Endothelial cell of umbilical vein (primary cell): ENCODE measurements at regions not wholly inside any gene's neighbourhood (a gene's known extent, or its start where the extent isn't known, plus 50 kb on each side); places are given as distances from the start of the nearest gene placed in this dataset.

Source experiments
- BruUV-seq: library from RNA; stranded (reverse); fragments of 400-500 nt; replicated peaks from 2 replicates; lab custom pipeline; 2021; lab: Mats Ljungman, UMichigan
- CTCF ChIA-PET: fragments of 300-600, 350-600 bp; sonication (Branson Sonifier 250); formaldehyde crosslinking; loops from one replicate; lab custom pipeline; 2021; ENCODE audit warnings: antibody characterized with exemption, inconsistent platforms; lab: Charles Lee
- POLR2A ChIA-PET: fragments of 300-600, 350-600 bp; sonication (Branson Sonifier 250); formaldehyde crosslinking; loops from one replicate; lab custom pipeline; 2021; ENCODE audit warnings: antibody characterized with exemption, inconsistent platforms; lab: Charles Lee
- DNase-seq: peaks from one replicate; pipeline ENCODE4 v3.0.0-alpha.2; 2011; ENCODE audit warnings: low read depth, low spot score
- FAIRE-seq: peaks from 2 replicates; lab custom pipeline; 2011; peaks lifted over from hg19 to GRCh38; lab: Jason Lieb, UNC
- H2AFZ ChIP-seq: 2 replicates; pipeline ENCODE4 v1.6.0; 2012; ENCODE audit warnings: low read depth, low read length, control low read depth, inconsistent platforms
- H3K27ac ChIP-seq: 2 replicates; pipeline ENCODE4 v1.5.1; 2011; ENCODE audit warnings: low read depth, mild to moderate bottlenecking, control low read depth, low read length, moderate library complexity; ENCODE audit not compliant: insufficient read depth
- H3K27me3 ChIP-seq, 2 experiments: 2 replicates each; pipeline versions ENCODE4 v1.6.0 to v1.6.1; 2011; ENCODE audit warnings: low read length in 2 of 2, mixed read lengths in 1 of 2; ENCODE audit not compliant: control insufficient read depth in 2 of 2, insufficient read depth in 2 of 2
- H3K36me3 ChIP-seq, 2 experiments: 2 replicates in 1 of 2; 3 replicates in 1 of 2; pipeline ENCODE4 v1.5.1; 2011; ENCODE audit warnings: low read length in 2 of 2, mild to moderate bottlenecking in 1 of 2, moderate library complexity in 1 of 2; ENCODE audit not compliant: control insufficient read depth in 2 of 2, insufficient read depth in 2 of 2; ENCODE audit errors: extremely low read depth in 1 of 2
- H3K4me1 ChIP-seq: 3 replicates; pipeline ENCODE4 v1.5.1; 2011; ENCODE audit warnings: mild to moderate bottlenecking, low read length; ENCODE audit not compliant: control insufficient read depth, insufficient read depth; ENCODE audit errors: extremely low read depth
- H3K4me2 ChIP-seq: 2 replicates; pipeline ENCODE4 v1.6.1; 2011; ENCODE audit warnings: low read length, control low read depth, mixed read lengths; ENCODE audit not compliant: insufficient read depth
- H3K4me3 ChIP-seq, 3 experiments: fragments of 200-600 bp in 1 of 3; sonication (generic), shearing (Covaris generic) in 1 of 3; replicated peaks in 1 of 3; 2 replicates each; pipeline ENCODE4 v1.5.1; 2011 to 2016; ENCODE audit warnings: control low read depth in 3 of 3, low read length in 3 of 3, mild to moderate bottlenecking in 2 of 3, inconsistent platforms in 1 of 3, low read depth in 1 of 3, moderate library complexity in 1 of 3; ENCODE audit not compliant: insufficient read depth in 1 of 3
- H3K79me2 ChIP-seq: 2 replicates; pipeline ENCODE4 v1.6.0; 2012; ENCODE audit warnings: low read length, inconsistent platforms; ENCODE audit not compliant: control insufficient read depth, insufficient read depth
- H3K9ac ChIP-seq: replicated peaks from 2 replicates; pipeline ENCODE3; 2011; ENCODE audit warnings: low read length, control low read depth; ENCODE audit not compliant: insufficient read depth; ENCODE audit errors: extremely low read depth
- H3K9me1 ChIP-seq: replicated peaks from 3 replicates; pipeline ENCODE4 v1.6.0; 2011; ENCODE audit warnings: mild to moderate bottlenecking, low read length; ENCODE audit not compliant: control insufficient read depth, insufficient read depth; ENCODE audit errors: extremely low read depth
- H3K9me3 ChIP-seq: replicated peaks from 2 replicates; pipeline ENCODE4 v1.5.1; 2012; ENCODE audit warnings: low read length, inconsistent platforms; ENCODE audit not compliant: control insufficient read depth, insufficient read depth
- H4K20me1 ChIP-seq: replicated peaks from 2 replicates; pipeline ENCODE3; 2011; ENCODE audit warnings: mild to moderate bottlenecking, low read length; ENCODE audit not compliant: control insufficient read depth, insufficient read depth; ENCODE audit errors: extremely low read depth
- CTCF ChIP-seq, 2 donors: IDR thresholded peaks; 1 replicate in 1 of 2; 2 replicates in 1 of 2; pipeline ENCODE4 v1.5.1; 2011; ENCODE audit warnings: low read length in 2 of 2, mild to moderate bottlenecking in 2 of 2, moderate library complexity in 2 of 2, control low read depth in 1 of 2, inconsistent platforms in 1 of 2, low read depth in 1 of 2; ENCODE audit not compliant: insufficient read depth in 1 of 2; ENCODE audit errors: extremely low read depth in 1 of 2
- EZH2 ChIP-seq: IDR thresholded peaks from 2 replicates; pipeline ENCODE4 v1.6.1; 2012; ENCODE audit warnings: borderline replicate concordance, low read depth, mild to moderate bottlenecking, moderate library complexity, low read length, inconsistent platforms; ENCODE audit not compliant: severe bottlenecking
- FOS ChIP-seq: IDR thresholded peaks from 2 replicates; pipeline ENCODE4 v1.6.1; 2011; ENCODE audit warnings: mild to moderate bottlenecking, low read length, moderate library complexity, borderline replicate concordance; ENCODE audit not compliant: insufficient read depth
- GATA2 ChIP-seq: IDR thresholded peaks from 2 replicates; pipeline ENCODE4 v1.7.0; 2011; ENCODE audit warnings: low read depth, mild to moderate bottlenecking, moderate library complexity, mixed read lengths, low read length; ENCODE audit not compliant: insufficient read length, insufficient read depth
- MYC ChIP-seq: IDR thresholded peaks from one replicate; pipeline ENCODE4 v1.6.1; 2011; ENCODE audit warnings: mild to moderate bottlenecking, low read depth, low read length
- POLR2AphosphoS5 ChIP-seq: IDR thresholded peaks from 2 replicates; pipeline ENCODE4 v1.6.1; 2012; ENCODE audit warnings: low read depth, mild to moderate bottlenecking, control low read depth, low read length, moderate library complexity; ENCODE audit not compliant: insufficient read depth
- dilution Hi-C: fragments of 300-500 bp; cut with MboI; formaldehyde crosslinking; loops from one replicate; pipeline ENCODE4 v1.15.0; 2019; ENCODE audit warnings: low sequenced_read_pairs; ENCODE audit not compliant: extremely low pct_ligation_motif_present
- intact Hi-C: fragments of 100-400 bp; cut with micrococcal nuclease; formaldehyde crosslinking; loops from one replicate; pipeline ENCODE4 v1.10.0; 2022
- TF ChIP-seq, protein P1 (sequence below): IDR thresholded peaks from 2 replicates; pipeline ENCODE4 v1.6.1; 2011; ENCODE audit not compliant: insufficient read depth, insufficient read length

- CTCF ChIA-PET: no interaction called here
- no TSS peak for BruUV-seq
- intact Hi-C loops: no loop called here
- DNase-seq: no peak
- dilution Hi-C loops: no loop called here
- Histone ChIP-seq H3K9me3 (no peaks in the 10 kb centered on the region), H2AFZ (no peak overlapping the region), H3K27me3 (no peaks in the 10 kb centered on the region), H3K27ac (no peak overlapping the region), H3K4me1 (no peaks in the 10 kb centered on the region), H3K4me3 (no peak overlapping the region), H4K20me1 (no peaks in the 10 kb centered on the region), H3K9me1 (no peaks in the 10 kb centered on the region), H3K9ac (no peak overlapping the region), H3K4me2 (no peak overlapping the region), H3K36me3 (no peaks in the 10 kb centered on the region), H3K79me2 (no peaks in the 10 kb centered on the region)
- POLR2A ChIA-PET: no interaction called here
- TF ChIP-seq GATA2 (no peak), EZH2 (no peak), FOS (no peak), CTCF (IDR thresholded peaks at IDR 0.05; ENCODE audit: extremely low read depth in 1 of 2, insufficient read depth in 1 of 2, low read depth in 1 of 2, low read length in 2 of 2) (no peak)
- no peak for FAIRE-seq
Measured at GRCh38 chr6:147022041-147022440, 182.2 kb upstream of the STXBP5 start.

GRCh38 chr6:147023148-147023547 lies 181.1 kb upstream of the STXBP5 start:
- Histone ChIP-seq H3K79me2 (no peaks in the 10 kb centered on the region), H3K27me3 (no peaks in the 10 kb centered on the region), H3K27ac (no peak overlapping the region), H4K20me1 (no peaks in the 10 kb centered on the region), H3K9me3 (no peaks in the 10 kb centered on the region), H2AFZ (no peak overlapping the region), H3K9ac (no peak overlapping the region), H3K4me3 (no peak overlapping the region), H3K36me3 (no peaks in the 10 kb centered on the region), H3K4me1 (no peaks in the 10 kb centered on the region), H3K9me1 (no peaks in the 10 kb centered on the region), H3K4me2 (no peak overlapping the region)
- ChIA-PET CTCF (no interaction called here), POLR2A (no interaction called here)
- DNase-seq: no peak
- TF ChIP-seq EZH2 (no peak), MYC (no peak), POLR2AphosphoS5 (no peak)
- TF ChIP-seq, protein P1, sequence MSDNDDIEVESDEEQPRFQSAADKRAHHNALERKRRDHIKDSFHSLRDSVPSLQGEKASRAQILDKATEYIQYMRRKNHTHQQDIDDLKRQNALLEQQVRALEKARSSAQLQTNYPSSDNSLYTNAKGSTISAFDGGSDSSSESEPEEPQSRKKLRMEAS: no peak
- dilution Hi-C loops (no loop called here), intact Hi-C loops (no loop called here)
- BruUV-seq: no TSS peak
- no peak for FAIRE-seq
